ENCODE measurements at regions not wholly inside any gene's neighbourhood (a gene's known extent, or its start where the extent isn't known, plus 50 kb on each side); places are given as distances from the start of the nearest gene placed in this dataset.

- TF ChIP-seq EZH2 (IDR thresholded peaks at IDR 0.05; ENCODE audit: insufficient read depth, poor library complexity, severe bottlenecking) (no peak), EZH2phosphoT487 (IDR thresholded peaks at IDR 0.05; ENCODE audit: insufficient read depth, low read depth) (no peak)
These were observed 196.6 kb downstream of the FOXL1 start for GRCh38 chr16:86774931-86775330.

Data from GM23248 (cell line).